HG03108 (cell line): ENCODE measurements at regions not wholly inside any gene's neighbourhood (a gene's known extent, or its start where the extent isn't known, plus 50 kb on each side); places are given as distances from the start of the nearest gene placed in this dataset.
A peak's percentile ranks its signal among the peaks of the same experiment; 100 is the strongest.

Source experiments
- ATAC-seq: cut with Tn5 transposase; IDR thresholded peaks from one replicate; pipeline ENCODE4 v1.9.1; 2021; ENCODE audit warnings: moderate library complexity; ENCODE audit not compliant: unreplicated experiment

DNA sequence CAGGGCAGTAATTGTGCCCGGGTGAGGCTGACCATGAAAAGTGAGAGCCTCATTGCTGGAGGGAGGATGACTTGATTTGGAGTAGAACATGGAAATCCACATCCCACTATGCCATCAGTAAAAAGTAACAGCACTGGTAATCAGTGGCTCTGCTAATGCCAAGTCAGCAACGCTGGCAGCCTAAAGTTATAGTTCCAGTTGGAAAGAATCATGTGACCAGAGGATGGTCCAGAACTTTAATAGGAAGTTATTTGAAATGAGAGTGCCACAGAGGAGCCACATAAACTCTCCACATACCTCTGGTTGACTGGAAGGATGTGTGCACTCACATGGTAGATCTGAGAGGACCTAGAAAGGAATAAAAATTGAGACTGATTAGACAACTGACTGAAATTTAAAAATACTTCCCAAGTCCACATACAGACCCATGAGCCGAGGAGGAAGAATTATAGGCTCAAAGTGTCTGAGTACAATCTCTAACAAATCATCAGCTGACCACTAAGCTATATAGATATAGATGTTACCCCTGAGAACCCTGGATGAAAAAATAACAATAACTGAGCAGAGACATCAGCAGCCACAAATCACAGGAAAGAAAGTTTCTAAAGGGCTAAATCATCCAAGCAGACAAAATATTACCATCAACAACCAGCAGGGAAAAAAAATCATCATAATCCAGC lies 346.8 kb downstream of the STK39 start:
- no peak for ATAC-seq

DNA sequence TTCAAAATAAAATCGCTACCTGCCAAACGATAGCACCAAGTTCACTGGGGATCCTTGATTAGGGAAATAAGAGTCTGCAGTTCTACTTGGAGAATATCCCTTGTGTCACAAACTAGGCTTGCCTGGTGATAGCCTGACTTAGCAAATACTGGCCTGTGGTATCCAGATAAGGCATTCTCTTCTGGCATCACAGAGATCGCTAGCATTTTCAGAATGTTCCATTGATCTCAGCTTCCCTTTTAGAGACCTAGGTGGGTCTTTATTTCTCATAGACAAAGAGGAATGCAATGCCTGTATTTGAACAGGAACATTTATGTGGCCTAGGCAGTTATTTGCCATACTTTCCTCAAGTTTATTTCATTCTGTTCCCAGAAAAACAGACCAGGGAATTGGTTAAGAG lies 349.1 kb downstream of the STK39 start:
- ATAC-seq, result no peak

DNA sequence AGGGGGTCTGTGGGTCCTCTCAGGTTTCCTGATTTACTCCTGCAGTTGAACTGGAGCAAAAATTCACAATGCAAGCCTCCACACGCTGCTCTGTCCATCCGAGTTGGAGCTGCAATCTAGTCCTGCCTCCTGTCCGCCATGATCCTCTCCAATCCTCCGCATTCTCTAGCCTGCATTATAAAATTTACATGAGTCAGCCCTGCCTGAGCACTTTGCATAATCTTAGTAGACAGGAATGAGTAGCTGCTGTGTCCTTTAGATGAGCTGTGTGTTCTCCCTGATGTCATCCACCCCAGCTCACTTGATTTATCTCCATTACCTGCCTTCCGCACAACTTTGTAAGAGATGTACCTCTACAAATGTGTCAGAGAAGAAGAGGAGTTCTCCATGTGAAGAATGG lies 355.6 kb downstream of the STK39 start:
- no peak for ATAC-seq

DNA sequence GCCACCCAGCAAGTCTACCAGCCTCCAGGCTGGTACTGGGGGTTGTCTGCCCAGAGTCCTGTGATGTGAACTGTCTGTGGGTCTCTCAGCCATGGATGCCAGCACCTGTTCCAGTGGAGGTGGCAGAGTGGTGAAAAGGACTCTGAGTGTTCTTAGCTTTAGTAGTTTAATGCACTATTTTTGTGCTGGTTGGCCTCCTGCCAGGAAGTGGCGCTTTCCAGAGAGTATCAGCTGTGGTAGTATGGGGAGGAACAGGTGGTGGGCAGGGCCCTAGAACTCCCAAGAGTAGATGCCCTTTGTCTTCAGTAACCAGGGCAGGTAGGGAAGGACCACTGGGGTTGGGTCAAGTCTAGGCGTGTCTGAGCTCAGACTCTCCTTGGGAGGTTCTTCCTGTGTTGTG lies 356.7 kb downstream of the STK39 start:
- no peak for ATAC-seq

DNA sequence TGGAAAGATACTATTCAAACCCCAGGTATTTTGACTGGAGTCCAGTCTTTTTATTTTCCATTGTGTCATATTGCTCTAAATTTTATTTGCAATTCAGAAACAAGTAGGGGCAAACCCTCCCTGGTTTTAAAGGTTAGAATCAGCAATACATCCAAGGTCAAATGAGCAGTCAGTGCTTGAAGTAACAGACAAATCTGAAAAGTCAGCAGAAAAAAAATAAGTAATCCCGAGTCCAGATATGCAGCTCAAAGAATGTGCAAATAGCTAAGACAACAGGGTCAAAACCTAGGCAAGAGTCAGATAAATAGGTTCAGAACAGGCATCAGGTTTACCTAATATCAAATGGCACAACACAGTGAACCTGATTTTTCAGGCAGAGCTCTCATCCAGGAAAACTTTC lies 367.0 kb downstream of the STK39 start:
- no peak for ATAC-seq

DNA sequence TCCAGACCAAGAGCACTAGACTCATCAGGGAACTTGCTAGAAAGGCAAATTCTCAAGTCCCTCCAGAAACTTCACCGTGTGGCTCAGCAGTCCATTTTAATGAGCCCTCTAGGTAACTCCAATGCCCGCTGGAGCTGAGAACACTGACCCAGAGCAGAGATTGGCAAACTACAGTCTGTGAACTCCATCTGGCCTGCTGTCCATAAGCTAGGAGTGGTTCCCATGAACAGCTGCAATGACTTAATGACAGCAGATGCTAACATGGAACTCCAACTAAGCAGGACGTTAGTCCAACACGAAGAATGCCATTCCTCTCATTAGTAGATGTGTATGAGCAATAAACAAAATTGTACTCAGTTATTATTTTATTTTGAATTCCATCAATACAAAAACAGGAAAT lies 371.9 kb downstream of the STK39 start:
- ATAC-seq, result no peak

DNA sequence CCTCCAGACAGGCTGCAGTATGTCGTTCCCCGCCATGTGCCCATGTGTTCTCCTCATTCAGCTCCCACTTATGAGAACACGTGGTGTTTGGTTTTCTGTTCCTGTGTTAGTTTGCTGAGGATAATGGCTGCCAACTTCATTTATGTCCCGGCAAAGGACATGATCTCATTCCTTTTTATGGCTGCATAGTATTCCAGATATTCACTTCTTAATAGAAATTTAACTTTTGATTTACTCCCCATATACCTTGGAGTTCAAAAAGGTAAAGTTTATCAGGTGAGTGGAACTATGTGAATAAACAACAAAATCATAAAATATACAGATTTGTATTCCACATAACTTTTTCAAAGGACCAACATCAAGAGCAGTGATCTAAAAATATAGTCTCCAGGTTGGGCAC lies 372.6 kb downstream of the STK39 start:
- ATAC-seq, result no peak

DNA sequence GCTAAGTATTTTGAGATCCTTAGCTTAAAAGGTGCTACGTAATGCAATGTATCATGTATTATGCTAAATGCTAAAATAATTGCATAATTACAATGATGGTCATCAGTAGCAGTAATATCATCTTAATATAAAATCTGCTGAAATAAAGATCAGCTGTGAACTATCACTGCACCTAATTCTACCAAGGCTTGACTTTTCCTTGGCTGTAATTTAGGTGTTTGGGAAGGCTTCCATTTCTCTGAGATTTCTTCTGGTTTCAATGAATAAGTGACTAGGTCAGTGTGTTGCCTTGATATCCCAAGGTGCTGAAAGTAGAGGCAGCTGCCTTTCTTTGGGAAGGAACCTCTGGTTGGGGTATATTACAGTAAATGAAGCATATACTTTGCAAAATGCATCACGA lies 376.1 kb downstream of the STK39 start:
- ATAC-seq, result no peak

DNA sequence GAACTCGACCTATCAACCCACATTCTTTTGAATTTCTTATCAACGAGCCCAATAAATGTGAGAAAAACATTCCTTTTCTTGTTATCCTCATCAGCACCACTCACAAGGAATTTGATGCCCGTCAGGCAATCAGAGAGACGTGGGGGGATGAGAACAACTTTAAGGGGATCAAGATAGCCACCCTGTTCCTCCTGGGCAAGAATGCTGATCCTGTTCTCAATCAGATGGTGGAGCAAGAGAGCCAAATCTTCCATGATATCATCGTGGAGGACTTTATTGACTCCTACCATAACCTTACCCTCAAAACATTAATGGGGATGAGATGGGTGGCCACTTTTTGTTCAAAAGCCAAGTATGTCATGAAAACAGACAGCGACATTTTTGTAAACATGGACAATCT lies 378.2 kb downstream of the STK39 start:
- ATAC-seq, result no peak

DNA sequence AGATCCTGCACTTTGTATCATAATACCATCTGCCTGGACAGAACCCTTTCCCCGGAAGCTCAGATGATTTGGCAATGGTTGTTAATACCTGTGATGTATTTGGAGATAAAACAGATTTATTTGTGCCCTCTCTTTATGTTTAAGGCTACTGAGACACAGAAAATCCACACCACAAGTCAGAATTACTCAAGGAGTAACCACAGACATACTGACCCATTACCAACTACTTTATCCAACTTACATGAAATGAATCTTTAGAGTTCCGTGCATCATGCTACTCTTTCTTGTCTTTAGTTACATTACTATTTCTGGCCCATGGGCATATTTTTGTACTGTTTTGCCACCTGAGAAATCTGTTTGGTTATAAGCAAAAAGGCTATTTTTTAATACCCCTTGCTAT lies 384.0 kb downstream of the STK39 start:
- no peak for ATAC-seq

DNA sequence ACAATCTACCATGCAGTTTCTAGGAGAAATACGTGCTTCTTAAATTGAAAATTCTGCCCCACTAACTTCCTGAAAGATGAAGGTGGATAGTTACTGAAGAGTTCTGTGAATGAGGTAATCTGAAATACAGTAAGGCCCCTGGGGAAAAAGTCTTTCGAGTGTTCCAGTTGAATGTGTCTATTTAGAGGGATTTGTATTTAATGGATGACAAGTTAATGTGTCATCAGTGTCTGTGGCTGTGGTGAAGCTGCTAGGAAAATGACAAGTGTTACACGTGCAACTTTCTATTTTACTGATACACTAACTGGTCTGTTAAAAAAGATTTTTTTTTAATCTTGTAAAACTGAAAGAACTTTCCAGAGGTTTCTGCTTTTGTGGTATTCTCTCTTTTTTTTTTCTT lies 384.6 kb downstream of the STK39 start:
- ATAC-seq, result peak; percentile 69

DNA sequence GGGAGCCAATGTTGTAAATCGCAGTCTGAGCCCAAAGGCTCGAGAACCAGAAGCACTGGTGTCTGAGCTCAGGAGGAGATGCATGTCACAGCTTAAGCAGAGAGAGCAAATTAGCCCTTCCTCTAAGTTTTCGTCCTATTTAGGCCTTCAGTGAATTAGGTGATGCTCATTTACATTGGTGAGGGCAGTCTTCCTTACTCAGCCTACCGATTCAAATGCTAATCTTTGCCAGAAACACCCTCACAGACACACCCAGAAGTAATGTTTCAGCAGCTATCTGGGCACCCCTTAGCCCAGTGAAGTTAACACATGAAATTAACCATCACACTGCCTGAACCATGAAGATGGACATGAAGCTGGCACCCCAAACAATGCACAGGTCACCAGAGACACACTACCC lies 385.1 kb downstream of the STK39 start:
- no peak for ATAC-seq

DNA sequence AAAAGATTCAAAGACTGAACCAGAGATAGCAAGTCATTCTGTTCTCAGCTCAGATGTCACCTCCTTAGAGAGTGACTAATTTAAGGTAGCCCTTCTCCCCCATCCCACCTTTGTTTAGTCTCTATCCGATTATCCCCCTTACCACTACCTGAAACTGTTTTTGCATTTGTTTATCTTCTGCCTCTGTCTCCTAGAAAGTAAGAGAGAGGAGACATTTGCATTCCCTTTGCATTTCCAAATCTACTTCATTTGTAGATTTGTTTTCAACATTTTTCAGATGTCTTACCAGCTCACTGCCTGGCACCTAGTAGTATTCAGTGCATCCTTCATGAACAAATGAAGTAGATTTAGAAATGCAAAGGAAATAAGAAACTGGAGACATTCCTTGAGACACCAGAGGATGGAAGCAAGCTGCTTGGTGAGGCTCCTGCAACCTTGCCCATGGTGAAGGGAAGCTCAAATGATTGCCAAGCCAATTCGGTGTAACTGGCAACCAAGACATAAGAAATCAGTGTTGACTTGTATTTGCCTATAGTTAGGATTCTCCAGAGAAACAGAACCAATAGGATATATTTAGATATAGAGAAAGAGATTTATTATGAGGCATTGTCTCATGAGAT lies 385.7 kb downstream of the STK39 start:
- ATAC-seq, result no peak

DNA sequence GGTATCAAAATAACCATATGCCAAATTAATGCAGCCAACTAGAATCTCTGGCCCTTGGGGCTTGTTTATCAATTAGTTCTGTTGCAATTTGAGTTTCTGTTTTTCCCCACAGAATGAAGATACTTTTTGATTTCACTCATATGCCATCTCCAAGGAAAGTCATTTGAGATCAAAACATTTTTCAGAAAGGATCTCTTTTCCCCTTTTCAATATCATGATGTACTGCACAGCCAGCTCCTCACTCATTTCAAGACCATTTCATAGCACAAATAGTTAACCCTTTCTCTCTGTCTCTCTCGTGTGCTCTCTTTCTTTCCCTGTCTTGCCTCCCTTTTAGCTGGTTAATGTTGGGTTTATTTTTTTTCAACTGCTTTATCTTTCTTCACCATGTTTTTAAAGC lies 387.3 kb downstream of the STK39 start:
- no peak for ATAC-seq

DNA sequence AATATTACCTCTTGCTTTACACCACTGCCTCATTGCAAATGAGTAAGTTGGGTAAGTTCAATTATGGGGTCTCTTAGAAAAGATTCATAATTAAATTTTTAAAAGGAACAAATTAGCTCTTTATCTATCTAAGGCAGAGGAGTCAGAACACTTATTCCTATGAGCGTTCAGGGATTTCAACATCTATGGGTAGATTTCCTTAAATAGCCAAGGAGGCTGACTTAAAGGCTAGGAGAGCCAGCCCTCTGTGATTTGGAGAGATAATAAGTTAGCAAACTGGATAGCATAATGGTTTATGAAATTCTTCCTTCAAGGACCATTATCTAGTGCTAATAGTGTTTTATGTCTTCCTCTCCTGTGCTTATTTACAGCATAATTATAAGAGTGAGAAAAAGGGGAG lies 387.7 kb downstream of the STK39 start:
- no peak for ATAC-seq

DNA sequence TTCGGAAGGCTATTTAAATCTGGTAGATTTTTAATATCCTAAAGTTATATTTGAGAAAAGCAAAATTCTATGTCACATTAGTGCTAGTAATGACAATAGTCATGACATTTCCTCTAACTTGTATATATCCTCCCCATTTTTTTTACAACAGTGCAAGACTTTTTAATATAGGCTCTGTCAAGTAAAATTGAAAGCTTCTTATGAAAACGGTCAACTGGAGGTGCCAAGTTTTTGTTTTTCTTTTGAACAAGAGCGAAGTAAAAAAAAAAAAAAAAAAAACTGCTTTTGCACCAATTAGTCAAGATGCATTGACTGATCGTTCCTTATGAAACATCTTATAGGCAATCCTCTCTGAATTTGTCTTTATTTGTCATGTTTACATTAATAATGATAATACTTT lies 389.3 kb downstream of the STK39 start:
- ATAC-seq, result no peak

DNA sequence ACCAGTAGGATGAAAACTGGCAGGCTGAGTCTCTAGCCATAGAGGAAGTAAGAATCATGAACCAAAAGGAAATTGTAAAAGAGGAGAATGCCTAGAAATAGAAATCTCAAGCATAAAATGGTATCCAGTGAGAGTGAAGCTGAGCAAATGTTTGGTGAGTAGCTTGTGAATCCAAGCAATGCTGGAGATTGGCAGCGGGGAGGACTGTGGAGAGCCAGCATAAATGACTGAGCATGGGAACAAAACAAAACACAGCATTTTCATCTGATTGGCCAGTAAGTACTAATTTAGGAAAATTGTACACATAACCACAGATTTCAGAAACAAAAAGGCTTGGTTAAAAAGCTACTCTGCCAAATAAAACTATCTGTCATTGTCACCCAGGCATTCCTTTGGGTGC lies 390.0 kb downstream of the STK39 start:
- no peak for ATAC-seq

DNA sequence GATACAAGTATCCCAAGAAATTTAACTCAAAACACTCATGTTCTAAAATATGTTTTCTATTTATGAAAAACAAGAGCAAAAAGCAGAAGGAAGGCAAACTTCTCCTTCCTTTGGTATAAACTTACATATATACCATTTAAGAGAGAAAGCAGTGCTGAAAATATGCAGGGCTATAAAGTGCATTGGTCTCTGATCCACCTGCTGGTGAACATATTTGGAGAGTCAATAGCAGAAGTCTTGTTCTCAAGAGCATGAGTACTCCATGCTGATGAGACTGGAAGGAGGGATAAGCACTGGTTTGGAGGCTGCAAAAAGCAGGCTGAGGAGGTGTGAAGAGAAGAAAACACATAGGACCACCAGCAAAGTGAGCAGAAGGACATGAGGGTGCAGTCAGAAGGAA lies 391.2 kb downstream of the STK39 start:
- no peak for ATAC-seq

DNA sequence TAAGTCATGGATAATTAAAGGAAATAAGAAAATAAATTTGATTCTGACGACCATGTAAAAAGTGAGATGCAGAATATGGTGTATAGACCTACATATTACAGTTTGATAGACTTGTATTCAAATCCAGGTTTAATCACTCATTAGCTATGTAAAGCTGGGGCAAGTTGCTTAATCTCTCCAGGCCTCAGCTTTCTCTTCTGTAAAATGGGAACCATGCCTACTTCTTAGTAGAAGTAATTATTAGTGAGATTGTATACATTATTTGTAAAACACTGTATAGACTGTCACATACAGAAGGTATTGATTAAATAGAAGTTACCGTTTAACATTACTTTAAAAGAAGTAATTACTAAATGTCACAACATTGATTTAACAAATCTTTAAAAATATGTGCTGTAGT lies 392.2 kb downstream of the STK39 start:
- no peak for ATAC-seq

DNA sequence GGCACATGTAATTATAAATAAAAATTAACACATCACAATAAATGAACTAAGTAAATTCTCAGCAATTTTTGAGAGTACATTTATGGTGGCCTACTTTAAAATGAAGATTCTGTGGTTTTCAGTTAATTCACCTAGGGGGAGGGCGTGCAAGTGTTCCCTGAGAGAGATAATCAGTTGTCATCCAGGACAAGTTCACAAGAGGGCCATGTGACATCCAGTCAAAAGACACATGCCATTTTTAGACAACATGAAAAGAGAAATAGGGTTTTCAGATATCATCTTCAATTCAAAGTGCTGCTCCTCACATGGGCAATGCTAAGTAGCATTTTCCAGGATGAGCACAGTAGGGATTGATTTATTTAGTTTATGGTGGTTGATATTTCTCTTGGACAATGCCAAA lies 393.7 kb downstream of the STK39 start:
- ATAC-seq, result no peak

DNA sequence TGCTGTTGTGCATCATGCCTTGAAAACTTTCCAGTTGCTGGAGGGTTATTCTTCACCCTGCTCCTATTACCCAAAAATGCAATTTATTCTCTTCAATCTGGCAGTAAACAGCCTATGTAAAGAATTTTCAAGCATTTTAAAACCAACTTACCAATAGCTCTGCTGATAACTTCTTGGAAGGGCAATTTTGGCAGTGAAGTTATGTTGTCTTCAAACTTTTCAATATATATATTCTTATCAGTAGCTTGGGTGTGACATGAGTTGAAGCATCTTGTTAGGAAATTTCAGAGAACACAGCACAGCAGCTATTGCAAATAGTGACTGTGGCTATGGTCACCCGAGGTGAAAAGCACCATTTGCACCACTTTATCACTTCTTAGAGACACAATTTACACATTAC lies 395.5 kb downstream of the STK39 start:
- no peak for ATAC-seq

DNA sequence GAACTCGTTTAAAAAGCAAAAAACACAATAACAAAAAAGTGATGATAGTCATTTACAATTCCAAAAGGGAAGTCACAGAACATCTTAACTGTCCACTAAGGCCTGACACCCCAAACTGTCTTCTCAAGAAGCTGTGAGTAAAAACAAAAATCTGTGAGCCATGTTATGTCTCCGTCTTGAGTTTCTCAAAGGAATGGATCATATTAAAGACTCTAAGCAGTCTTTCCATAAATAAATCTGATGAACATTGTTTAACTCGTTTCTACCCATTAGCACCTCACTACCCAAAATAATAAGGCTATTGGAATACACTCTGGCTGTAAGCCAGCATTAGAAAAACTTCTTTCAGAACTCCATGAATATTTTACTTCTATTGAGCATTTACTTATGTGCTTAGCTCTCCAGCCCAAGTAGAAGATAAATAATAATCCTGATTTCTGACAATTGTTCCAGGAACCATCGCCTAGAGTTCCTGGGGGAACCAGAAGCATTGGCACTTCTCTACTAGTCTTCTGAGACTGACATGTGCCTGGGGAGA lies 396.0 kb downstream of the STK39 start:
- ATAC-seq, result no peak
